ENCODE measurements at regions not wholly inside any gene's neighbourhood (a gene's known extent, or its start where the extent isn't known, plus 50 kb on each side); places are given as distances from the start of the nearest gene placed in this dataset.

GRCh38 chr2:173841110-173841509 is 124.1 kb downstream of the SP3 start:
- TF ChIP-seq CTCF (IDR thresholded peaks at IDR 0.05; ENCODE audit: insufficient read depth, low read length) (no peak), REST (IDR thresholded peaks at IDR 0.05; ENCODE audit: insufficient replicate concordance, low read depth) (no peak), POLR2AphosphoS5 (IDR thresholded peaks at IDR 0.05; ENCODE audit: low read depth) (no peak), GABPA (IDR thresholded peaks at IDR 0.05; ENCODE audit: low read depth) (no peak), SPI1 (IDR thresholded peaks at IDR 0.05; ENCODE audit: borderline replicate concordance, low read depth) (no peak)
